Activated CD4-positive, alpha-beta T cell treated with anti-CD3 and anti-CD28 coated beads for 36 hours (primary cell): ENCODE measurements at regions not wholly inside any gene's neighbourhood (a gene's known extent, or its start where the extent isn't known, plus 50 kb on each side); places are given as distances from the start of the nearest gene placed in this dataset.

Experiments
- ATAC-seq: fragments of 200-7000 bp; cut with Tn5 transposase; one replicate; pipeline ENCODE4 v1.10.0; 2021; ENCODE audit warnings: mild to moderate bottlenecking, moderate library complexity
- CTCF ChIA-PET: fragments of 350-600 bp; sonication (Branson Sonifier 250); formaldehyde crosslinking; loops from one replicate; lab custom pipeline; 2021; ENCODE audit warnings: antibody characterized with exemption; lab: Charles Lee
- POLR2A ChIA-PET: fragments of 350-600 bp; sonication (Branson Sonifier 250); formaldehyde crosslinking; loops from one replicate; lab custom pipeline; 2021; ENCODE audit warnings: antibody characterized with exemption, inconsistent platforms; lab: Charles Lee
- DNase-seq: peaks from one replicate; pipeline ENCODE4 v3.0.0-alpha.2; 2020
- H3K27ac Mint-ChIP-seq: one replicate; pipeline ENCODE4 v1.8.0; 2021; ENCODE audit warnings: mixed read lengths
- H3K27me3 Mint-ChIP-seq: one replicate; pipeline ENCODE4 v1.8.0; 2021; ENCODE audit warnings: mixed read lengths
- H3K36me3 Mint-ChIP-seq: one replicate; pipeline ENCODE4 v1.8.0; 2021; ENCODE audit warnings: low read depth, mixed read lengths
- H3K4me1 Mint-ChIP-seq: one replicate; pipeline ENCODE4 v1.8.0; 2021; ENCODE audit warnings: mixed read lengths
- H3K4me3 Mint-ChIP-seq: one replicate; pipeline ENCODE4 v1.8.0; 2021; ENCODE audit warnings: mild to moderate bottlenecking, moderate library complexity, mixed read lengths
- H3K9me3 Mint-ChIP-seq: one replicate; pipeline ENCODE4 v1.8.0; 2021; ENCODE audit warnings: low read depth, mixed read lengths
- intact Hi-C, 2 experiments: fragments of 100-400 bp; cut with DNase I in 1 of 2; cut with micrococcal nuclease in 1 of 2; formaldehyde crosslinking; loops; one replicate each; pipeline versions ENCODE4 v1.14.2 to v1.15.1; 2022 to 2024; cut with DNase I, micrococcal nuclease

GRCh38 chrX:45760187-45760742, 559.6 kb upstream of the DIPK2B start:
- intact Hi-C loops = loop anchor here in 1 of 2 experiments (10.0 kb wide), 2 partner anchors 815 to 885 kb away; partner anchors contain the start of genes CHST7 and KDM6A
- peak overlapping the region; percentile 75 for H3K27ac Mint-ChIP-seq
- H3K27me3 Mint-ChIP-seq = no peaks in the 10 kb centered on the region
- ChIA-PET CTCF (no interaction called here), POLR2A (interaction anchor here (0.6 to 1.5 kb wide), 2 partner anchors 10 to 86 kb away, joined by 3 to 5 read pairs; no protein-coding TSS in a partner anchor)
- H3K36me3 Mint-ChIP-seq = peaks cover 65% of the 10 kb centered on the region
- H3K4me3 Mint-ChIP-seq = peak overlapping the region; percentile 58
- no peak for DNase-seq
- H3K9me3 Mint-ChIP-seq = no peaks in the 10 kb centered on the region
- H3K4me1 Mint-ChIP-seq = peaks cover 80% of the 10 kb centered on the region
- ATAC-seq = no peak

GRCh38 chrX:45758738-45759397, 558.2 kb upstream of the DIPK2B start:
- DNase-seq (peak; percentile 53), ATAC-seq (peak; percentile 37)
- peaks cover 77% of the 10 kb centered on the region for H3K4me1 Mint-ChIP-seq

GRCh38 chrX:45758319-45758718, 557.6 kb upstream of the DIPK2B start:
- peak; percentile 66 for DNase-seq
- Mint-ChIP-seq H3K9me3 (no peaks in the 10 kb centered on the region), H3K27me3 (no peaks in the 10 kb centered on the region), H3K27ac (peak overlapping the region; percentile 90), H3K36me3 (peaks cover 58% of the 10 kb centered on the region), H3K4me1 (peaks cover 72% of the 10 kb centered on the region), H3K4me3 (peak overlapping the region; percentile 57)
- peak; percentile 27 for ATAC-seq
- POLR2A ChIA-PET = interaction anchor here (1.0 to 1.8 kb wide), 7 partner anchors 11 to 137 kb away, joined by 3 to 16 read pairs (median 5); no protein-coding TSS in a partner anchor
- intact Hi-C loops = loop anchor here (1.0 to 5.0 kb wide), 7 partner anchors 9 to 241 kb away; no protein-coding TSS in a partner anchor
- CTCF ChIA-PET = interaction anchor here (0.6 to 1.7 kb wide), 3 partner anchors 35 to 60 kb away, joined by 3 to 5 read pairs (median 3); no protein-coding TSS in a partner anchor

More at GRCh38 chrX:45758738-45759397, 558.2 kb upstream of the DIPK2B start:
- ChIA-PET POLR2A (interaction anchor here (1.0 to 1.8 kb wide), 8 partner anchors 8 to 138 kb away, joined by 3 to 16 read pairs (median 4); no protein-coding TSS in a partner anchor), CTCF (interaction anchor here (0.7 to 1.7 kb wide), 4 partner anchors 44 to 59 kb away, joined by 3 to 5 read pairs (median 3); no protein-coding TSS in a partner anchor)
- Mint-ChIP-seq H3K27me3 (no peaks in the 10 kb centered on the region), H3K36me3 (peaks cover 63% of the 10 kb centered on the region), H3K9me3 (no peaks in the 10 kb centered on the region), H3K27ac (peak overlapping the region; percentile 90), H3K4me3 (peak overlapping the region; percentile 57)
- intact Hi-C loops = loop anchor here (1.0 to 5.0 kb wide), 7 partner anchors 8 to 242 kb away; no protein-coding TSS in a partner anchor

GRCh38 chrX:45757272-45757671, 556.6 kb upstream of the DIPK2B start:
- ChIA-PET POLR2A (no interaction called here), CTCF (interaction anchor here (0.6 kb wide), 1 partner anchor 46 kb away, joined by 3 read pairs; no protein-coding TSS in a partner anchor)
- ATAC-seq (no peak), DNase-seq (no peak)
- Mint-ChIP-seq H3K27ac (peak overlapping the region; percentile 80), H3K9me3 (no peaks in the 10 kb centered on the region), H3K36me3 (peaks cover 49% of the 10 kb centered on the region), H3K27me3 (no peaks in the 10 kb centered on the region), H3K4me1 (peaks cover 61% of the 10 kb centered on the region), H3K4me3 (peak overlapping the region; percentile 57)
- intact Hi-C loops = loop anchor here in 1 of 2 experiments (5.0 kb wide), 1 partner anchor 240 kb away; no protein-coding TSS in a partner anchor

DNA sequence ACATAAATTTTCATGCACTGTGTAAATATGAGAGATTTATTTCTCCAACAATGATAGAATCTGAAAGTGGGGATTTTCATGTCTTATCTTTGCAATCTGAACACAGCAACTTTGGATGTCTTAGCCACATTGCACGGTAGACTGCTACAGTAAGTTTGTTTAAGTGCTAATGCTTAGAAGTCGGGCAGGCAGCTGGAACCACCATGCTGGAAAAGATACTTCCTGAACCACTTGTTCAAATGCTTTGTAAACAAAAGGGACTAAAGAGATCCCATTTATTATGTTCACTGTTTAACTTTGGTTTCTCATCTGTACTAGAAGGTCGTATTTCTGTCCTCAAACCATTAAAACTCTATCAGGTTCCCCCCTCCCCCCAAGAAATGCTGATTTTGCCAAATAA, 555.9 kb upstream of the DIPK2B start:
- POLR2A ChIA-PET = no interaction called here
- CTCF ChIA-PET = interaction anchor here (1.2 kb wide), 1 partner anchor 59 kb away, joined by 3 read pairs; no protein-coding TSS in a partner anchor
- ATAC-seq = no peak
- Mint-ChIP-seq H3K4me3 (peak overlapping the region; percentile 57), H3K36me3 (peaks cover 42% of the 10 kb centered on the region), H3K27ac (peak overlapping the region; percentile 80), H3K27me3 (no peaks in the 10 kb centered on the region), H3K4me1 (peaks cover 54% of the 10 kb centered on the region), H3K9me3 (no peaks in the 10 kb centered on the region)
- intact Hi-C loops = loop anchor here in 1 of 2 experiments (5.0 kb wide), 1 partner anchor 239 kb away; no protein-coding TSS in a partner anchor
- DNase-seq = no peak

DNA sequence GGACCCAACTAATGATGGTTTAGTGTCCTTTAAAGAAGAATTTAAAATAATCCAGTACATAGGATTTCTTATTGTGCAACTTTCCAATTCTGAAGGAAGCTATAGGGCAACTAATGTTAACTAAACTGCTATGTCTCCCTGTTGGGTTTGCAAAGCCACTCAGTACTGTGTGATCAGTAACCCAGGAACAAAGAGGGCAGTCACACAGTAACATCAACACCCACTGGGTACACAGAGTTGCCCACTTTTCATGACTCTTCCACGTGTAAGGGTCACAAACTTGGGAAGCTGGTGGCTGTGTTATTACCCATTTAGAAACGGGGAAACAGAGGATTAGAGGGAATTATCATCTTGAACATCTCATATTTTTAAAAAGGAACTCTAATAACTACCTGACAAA, 555.0 kb upstream of the DIPK2B start:
- H3K36me3 Mint-ChIP-seq = peaks cover 38% of the 10 kb centered on the region
- intact Hi-C loops = loop anchor here in 1 of 2 experiments (5.0 kb wide), 1 partner anchor 238 kb away; no protein-coding TSS in a partner anchor
- POLR2A ChIA-PET = interaction anchor here (0.7 kb wide), 1 partner anchor 52 kb away, joined by 3 read pairs; no protein-coding TSS in a partner anchor
- CTCF ChIA-PET = interaction anchor here (1.2 to 1.3 kb wide), 2 partner anchors 13 to 60 kb away, joined by 3 read pairs; no protein-coding TSS in a partner anchor
- peaks cover 48% of the 10 kb centered on the region for H3K4me1 Mint-ChIP-seq
- H3K27ac Mint-ChIP-seq = peak overlapping the region; percentile 86
- H3K9me3 Mint-ChIP-seq = no peaks in the 10 kb centered on the region
- H3K27me3 Mint-ChIP-seq = no peaks in the 10 kb centered on the region
- no peak for DNase-seq
- peak overlapping the region; percentile 39 for H3K4me3 Mint-ChIP-seq
- ATAC-seq = no peak

DNA sequence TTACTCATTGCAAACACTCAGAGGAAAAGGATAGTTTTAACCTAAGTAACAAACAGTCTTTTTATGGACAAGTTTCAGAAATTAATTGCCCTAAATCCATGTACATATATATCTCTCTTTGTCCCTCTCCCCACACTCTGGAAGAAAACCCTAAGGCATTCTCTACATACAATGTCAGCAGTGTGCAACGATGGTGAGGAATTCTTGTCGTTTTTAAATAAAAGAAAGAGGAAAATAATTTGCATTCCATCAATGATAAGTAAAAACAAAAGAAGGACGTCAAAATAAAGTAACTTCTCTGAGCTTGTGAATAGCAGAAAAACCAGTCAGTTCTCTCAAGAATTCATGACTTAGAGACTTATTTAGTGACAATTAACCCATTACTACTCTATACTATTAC, 550.5 kb upstream of the DIPK2B start:
- ATAC-seq (no peak), DNase-seq (no peak)
- H3K4me3 Mint-ChIP-seq = peak overlapping the region; percentile 26
- ChIA-PET POLR2A (no interaction called here), CTCF (no interaction called here)
- intact Hi-C loops = no loop called here
- peaks cover 24% of the 10 kb centered on the region for H3K4me1 Mint-ChIP-seq
- no peaks in the 10 kb centered on the region for H3K9me3 Mint-ChIP-seq
- H3K27ac Mint-ChIP-seq = peak overlapping the region; percentile 79
- peaks cover 44% of the 10 kb centered on the region for H3K36me3 Mint-ChIP-seq
- no peaks in the 10 kb centered on the region for H3K27me3 Mint-ChIP-seq

GRCh38 chrX:45750639-45751038, 550.0 kb upstream of the DIPK2B start:
- H3K4me3 Mint-ChIP-seq = peak overlapping the region; percentile 28
- H3K27ac Mint-ChIP-seq = peak overlapping the region; percentile 79
- peaks cover 22% of the 10 kb centered on the region for H3K4me1 Mint-ChIP-seq
- H3K9me3 Mint-ChIP-seq = no peaks in the 10 kb centered on the region
- no peak for ATAC-seq
- ChIA-PET POLR2A (no interaction called here), CTCF (no interaction called here)
- no peaks in the 10 kb centered on the region for H3K27me3 Mint-ChIP-seq
- peaks cover 45% of the 10 kb centered on the region for H3K36me3 Mint-ChIP-seq
- DNase-seq = no peak
- intact Hi-C loops = no loop called here

DNA sequence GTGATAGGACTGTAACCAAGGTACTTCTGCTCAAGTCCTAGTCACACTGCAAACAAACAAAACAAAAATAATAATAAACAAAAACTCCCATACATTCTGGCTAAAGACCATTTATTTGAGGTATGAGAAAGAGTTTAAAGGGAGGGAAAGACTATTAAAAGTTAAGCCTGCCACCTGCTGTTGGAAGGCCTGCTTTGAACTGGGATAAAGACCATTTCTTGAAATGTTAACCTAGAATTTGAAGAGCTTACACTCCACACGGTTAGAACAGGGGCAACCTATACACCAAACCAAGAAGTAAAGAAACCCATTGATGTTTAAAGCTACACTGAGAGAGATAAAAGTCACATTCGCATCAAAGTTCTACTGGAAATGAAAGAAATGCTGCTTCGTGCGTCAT, 548.7 kb upstream of the DIPK2B start:
- intact Hi-C loops = loop anchor here (5.0 to 10.0 kb wide), 2 partner anchors 232 to 425 kb away; no protein-coding TSS in a partner anchor
- Mint-ChIP-seq H3K27me3 (no peaks in the 10 kb centered on the region), H3K36me3 (peaks cover 53% of the 10 kb centered on the region), H3K4me1 (peaks cover 21% of the 10 kb centered on the region), H3K4me3 (no peak overlapping the region), H3K9me3 (no peaks in the 10 kb centered on the region), H3K27ac (peak overlapping the region; percentile 79)
- CTCF ChIA-PET = no interaction called here
- POLR2A ChIA-PET = no interaction called here
- DNase-seq (no peak), ATAC-seq (no peak)

GRCh38 chrX:45748369-45748774, 547.7 kb upstream of the DIPK2B start:
- intact Hi-C loops = loop anchor here (5.0 to 10.0 kb wide), 2 partner anchors 231 to 424 kb away; no protein-coding TSS in a partner anchor
- CTCF ChIA-PET = interaction anchor here (0.6 to 0.7 kb wide), 3 partner anchors 668 to 1072 kb away, joined by 3 read pairs; no protein-coding TSS in a partner anchor
- no peak overlapping the region for H3K27ac Mint-ChIP-seq

GRCh38 chrX:45747905-45748304, 547.2 kb upstream of the DIPK2B start:
- intact Hi-C loops = loop anchor here (5.0 to 10.0 kb wide), 2 partner anchors 231 to 423 kb away; no protein-coding TSS in a partner anchor
- ChIA-PET CTCF (interaction anchor here (0.7 kb wide), 2 partner anchors 833 to 1073 kb away, joined by 3 read pairs; no protein-coding TSS in a partner anchor), POLR2A (no interaction called here)
- Mint-ChIP-seq H3K36me3 (peaks cover 55% of the 10 kb centered on the region), H3K4me1 (peaks cover 21% of the 10 kb centered on the region), H3K27ac (no peak overlapping the region), H3K4me3 (no peak overlapping the region), H3K27me3 (no peaks in the 10 kb centered on the region), H3K9me3 (no peaks in the 10 kb centered on the region)
- DNase-seq (no peak), ATAC-seq (no peak)

More at GRCh38 chrX:45748369-45748774, 547.7 kb upstream of the DIPK2B start:
- Mint-ChIP-seq H3K36me3 (peaks cover 55% of the 10 kb centered on the region), H3K4me3 (no peak overlapping the region), H3K4me1 (peaks cover 21% of the 10 kb centered on the region), H3K27me3 (no peaks in the 10 kb centered on the region), H3K9me3 (no peaks in the 10 kb centered on the region)
- DNase-seq (no peak), ATAC-seq (no peak)
- POLR2A ChIA-PET = no interaction called here
